Upper lobe of left lung (tissue), 6 donors: ENCODE measurements at regions not wholly inside any gene's neighbourhood (a gene's known extent, or its start where the extent isn't known, plus 50 kb on each side); places are given as distances from the start of the nearest gene placed in this dataset.
A peak's percentile ranks its signal among the peaks of the same experiment; 100 is the strongest.

Experiments
- ATAC-seq, 2 donors: fragments of 200-7000 bp; cut with Tn5 transposase; one replicate each; pipeline ENCODE4 v1.9.1; 2022; ENCODE audit warnings: mild to moderate bottlenecking in 2 of 2, moderate library complexity in 2 of 2; ENCODE audit not compliant: low FRiP score in 2 of 2
- DNase-seq, 2 donors: peaks; one replicate each; pipeline ENCODE4 v3.0.0-alpha.2; 2019 to 2020
- H3K27ac ChIP-seq, 4 donors: fragments of 200-600 bp; sonication (generic); one replicate each; pipeline ENCODE4 v1.5.1; 2016 to 2019
- H3K27me3 ChIP-seq, 4 donors: fragments of 200-600 bp; sonication (generic); one replicate each; pipeline ENCODE4 v1.5.1; 2017 to 2019
- H3K36me3 ChIP-seq, 4 donors: fragments of 200-600 bp; sonication (generic); one replicate each; pipeline ENCODE4 v1.5.1; 2016 to 2019
- H3K4me1 ChIP-seq, 4 donors: fragments of 200-600 bp; sonication (generic); one replicate each; pipeline ENCODE4 v1.5.1; 2018 to 2019
- H3K4me3 ChIP-seq, 4 donors: fragments of 200-600 bp; sonication (generic); one replicate each; pipeline ENCODE4 v1.5.1; 2017 to 2019; ENCODE audit warnings: mild to moderate bottlenecking in 2 of 4, moderate library complexity in 1 of 4
- H3K9me3 ChIP-seq, 4 donors: fragments of 200-600 bp; sonication (generic); one replicate each; pipeline ENCODE4 v1.5.1; 2018 to 2019
- CTCF ChIP-seq, 6 experiments: fragments of 450-650 bp in 4 of 6; fragments of 200-600 bp in 2 of 6; sonication (generic) in 2 of 6; IDR thresholded peaks; one replicate each; pipeline ENCODE4 v1.5.1; 2016 to 2019; ENCODE audit warnings: antibody characterized with exemption in 6 of 6
- EP300 ChIP-seq, 4 donors: sonication (generic); formaldehyde crosslinking; IDR thresholded peaks; one replicate each; pipeline ENCODE4 v1.5.1; 2017; ENCODE audit warnings: antibody characterized with exemption in 4 of 4, control low read depth in 2 of 4
- POLR2A ChIP-seq, 4 donors: fragments of 450-650 bp; IDR thresholded peaks; one replicate each; pipeline ENCODE4 v1.5.1; 2016 to 2017; ENCODE audit warnings: antibody characterized with exemption in 4 of 4, mild to moderate bottlenecking in 2 of 4
- POLR2AphosphoS5 ChIP-seq, 2 donors: sonication (generic); formaldehyde crosslinking; IDR thresholded peaks; one replicate each; pipeline ENCODE4 v1.5.1; 2017; ENCODE audit warnings: antibody characterized with exemption in 2 of 2
- WGBS, 2 donors: methylation state at CpG; one replicate each; pipeline ENCODE4 v1.1.5; 2017 to 2018; 5-methylcytosine and 5-hydroxymethylcytosine counted together
- donor health status: DM: no; HTN: no; CAD: no; lungs with moderate emphysema.
- donor health status: DM: no; HTN: yes; CAD: no; lungs with severe emphysema.

DNA sequence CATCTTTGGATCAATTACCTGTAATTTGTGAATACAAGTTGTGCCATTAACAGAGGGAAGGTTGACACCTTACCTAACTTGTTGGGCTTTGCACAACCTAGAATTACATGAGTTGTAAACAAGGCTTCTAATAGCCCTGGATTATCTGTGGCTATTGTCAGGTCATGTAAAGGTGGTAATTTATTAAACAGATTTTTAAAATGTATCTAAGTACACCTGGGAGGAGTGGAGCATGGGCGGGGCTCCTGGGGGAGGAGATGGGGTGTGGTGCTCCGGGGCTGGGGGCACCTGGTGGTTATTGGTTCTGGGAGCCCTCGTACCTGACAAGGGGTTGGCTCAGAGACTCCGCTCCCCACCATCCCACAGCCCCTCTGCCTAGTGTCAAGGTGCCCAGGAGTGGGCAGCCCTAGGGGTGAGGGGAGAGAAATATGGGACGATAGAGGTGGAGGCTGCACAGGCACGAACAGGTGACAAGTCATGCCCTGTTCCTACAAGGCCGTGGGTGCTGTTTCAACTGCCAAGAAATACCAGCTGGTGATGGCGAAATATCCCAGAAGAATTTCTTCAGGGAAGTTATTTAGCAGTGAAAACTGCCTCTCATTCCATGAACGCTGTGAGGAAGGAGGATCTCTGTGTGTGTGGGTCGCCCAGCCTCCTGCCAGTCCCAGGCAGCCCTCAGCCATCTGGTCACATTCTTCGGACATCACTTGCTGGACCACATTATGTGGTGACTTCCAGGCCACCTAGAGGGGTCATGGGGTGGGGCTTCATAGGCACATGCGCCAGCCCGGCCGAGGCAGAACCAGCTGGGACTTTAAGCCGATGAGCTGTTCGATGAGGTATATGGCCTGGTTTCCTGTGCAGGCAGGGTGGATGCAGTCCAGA, 55.5 kb upstream of the IRX3 start:
- DNase-seq = peak; percentile 61 to 69
- TF ChIP-seq EP300 (IDR thresholded peaks at IDR 0.05) (peak in 1 of 4 donors; percentile 77), POLR2A (IDR thresholded peaks at IDR 0.05) (peak in 1 of 4 donors; percentile 35), POLR2AphosphoS5 (IDR thresholded peaks at IDR 0.05) (no peak), CTCF (IDR thresholded peaks at IDR 0.05) (no peak)
- Histone ChIP-seq H3K4me1 (peaks cover 3 to 15% (median 9%) of the 10 kb centered on the region in 4 donors), H3K36me3 (no peaks in the 10 kb centered on the region), H3K9me3 (no peaks in the 10 kb centered on the region), H3K4me3 (no peak overlapping the region), H3K27me3 (no peaks in the 10 kb centered on the region), H3K27ac (peak overlapping the region; percentile 21 to 83 (median 40))
- WGBS, 2 donors = 64 to 68% methylated on average over 14 to 16 of the region's 16 CpGs
- peak; percentile 45 to 72 for ATAC-seq

- no peaks in the 10 kb centered on the region for H3K9me3 ChIP-seq
- H3K4me1 ChIP-seq = peaks cover 3 to 15% (median 9%) of the 10 kb centered on the region in 4 donors
- no peaks in the 10 kb centered on the region for H3K36me3 ChIP-seq
- WGBS, 2 donors = 49 to 59% methylated on average over 5 of the region's 5 CpGs
- no peak overlapping the region for H3K27ac ChIP-seq
- no peaks in the 10 kb centered on the region for H3K27me3 ChIP-seq
- TF ChIP-seq POLR2A (IDR thresholded peaks at IDR 0.05) = no peak
- TF ChIP-seq POLR2AphosphoS5 (IDR thresholded peaks at IDR 0.05) = no peak
- TF ChIP-seq CTCF (IDR thresholded peaks at IDR 0.05) = no peak
- ATAC-seq (no peak), DNase-seq (no peak)
- no peak overlapping the region for H3K4me3 ChIP-seq
These were observed 53.9 kb upstream of the IRX3 start for GRCh38 chr16:54340531-54340930.

- WGBS, 2 donors = 44 to 58% methylated on average over 3 to 4 of the region's 4 CpGs
- no peak overlapping the region for H3K4me3 ChIP-seq
- no peaks in the 10 kb centered on the region for H3K36me3 ChIP-seq
- no peaks in the 10 kb centered on the region for H3K9me3 ChIP-seq
- DNase-seq (no peak), ATAC-seq (no peak)
- no peak overlapping the region for H3K27ac ChIP-seq
- no peaks in the 10 kb centered on the region for H3K27me3 ChIP-seq
- TF ChIP-seq POLR2AphosphoS5 (IDR thresholded peaks at IDR 0.05) (no peak), CTCF (IDR thresholded peaks at IDR 0.05) (no peak), POLR2A (IDR thresholded peaks at IDR 0.05) (no peak), EP300 (IDR thresholded peaks at IDR 0.05) (no peak)
- peaks cover 0 to 11% (median 3%) of the 10 kb centered on the region in 4 donors for H3K4me1 ChIP-seq
These were observed 50.1 kb upstream of the IRX3 start for GRCh38 chr16:54336631-54337204.
